Right renal cortex interstitium (tissue), 3 donors: ENCODE measurements at regions not wholly inside any gene's neighbourhood (a gene's known extent, or its start where the extent isn't known, plus 50 kb on each side); places are given as distances from the start of the nearest gene placed in this dataset.

Experiments used
- DNase-seq, 3 donors: peaks; one replicate each; pipeline ENCODE4 v3.0.0-alpha.2; 2013; ENCODE audit warnings: low read depth in 3 of 3, low spot score in 2 of 3

- DNase-seq, result no peak
Measured at GRCh38 chr5:179497636-179498340, 52.6 kb upstream of the RUFY1 start.

- no peak for DNase-seq
Measured at GRCh38 chr5:179495906-179496455, 54.4 kb upstream of the RUFY1 start.

GRCh38 chr5:179494774-179495526 lies 55.4 kb upstream of the RUFY1 start:
- DNase-seq, result no peak

GRCh38 chr5:179488975-179489374 lies 61.4 kb upstream of the RUFY1 start:
- DNase-seq, result no peak

GRCh38 chr5:179488491-179488890 lies 61.9 kb upstream of the RUFY1 start:
- no peak for DNase-seq

GRCh38 chr5:179487145-179487544 lies 63.2 kb upstream of the RUFY1 start:
- DNase-seq, result no peak

- no peak for DNase-seq
Measured at GRCh38 chr5:179486596-179487051, 63.7 kb upstream of the RUFY1 start.

- no peak for DNase-seq
Measured at GRCh38 chr5:179485845-179486575, 64.3 kb upstream of the RUFY1 start.

- no peak for DNase-seq
Measured at GRCh38 chr5:179484761-179485160, 65.6 kb upstream of the RUFY1 start.

GRCh38 chr5:179484201-179484600 lies 66.2 kb upstream of the RUFY1 start:
- DNase-seq, result no peak

- no peak for DNase-seq
Measured at GRCh38 chr5:179478624-179479023, 71.7 kb upstream of the RUFY1 start.

- peak in 2 of 3 donors; percentile 47 for DNase-seq
Measured at GRCh38 chr5:179475208-179475751, 75.1 kb upstream of the RUFY1 start.

GRCh38 chr5:179472641-179473040 lies 77.7 kb upstream of the RUFY1 start:
- no peak for DNase-seq

- no peak for DNase-seq
Measured at GRCh38 chr5:179472174-179472573, 78.2 kb upstream of the RUFY1 start.

- DNase-seq, result no peak
Measured at GRCh38 chr5:179470201-179470600, 80.2 kb upstream of the RUFY1 start.

GRCh38 chr5:179468696-179469095 lies 81.7 kb upstream of the RUFY1 start:
- DNase-seq, result no peak

- DNase-seq, result no peak
Measured at GRCh38 chr5:179467441-179467840, 82.9 kb upstream of the RUFY1 start.

- no peak for DNase-seq
Measured at GRCh38 chr5:179464631-179465030, 85.7 kb upstream of the RUFY1 start.

- no peak for DNase-seq
Measured at GRCh38 chr5:179462040-179462439, 88.3 kb upstream of the RUFY1 start.

- DNase-seq, result no peak
Measured at GRCh38 chr5:179461576-179461975, 88.8 kb upstream of the RUFY1 start.

- no peak for DNase-seq
Measured at GRCh38 chr5:179459771-179460170, 90.6 kb upstream of the RUFY1 start.
